IMR-90 (cell line): ENCODE measurements at regions not wholly inside any gene's neighbourhood (a gene's known extent, or its start where the extent isn't known, plus 50 kb on each side); places are given as distances from the start of the nearest gene placed in this dataset.
"Not testable (repeated sequence)": the region's sequence is repeated elsewhere in the genome, so short reads cannot be mapped to it uniquely, and the experiment has no call there.

ENCODE experiments used
- BHLHE40 ChIP-seq: fragments of 150-350 bp; IDR thresholded peaks from 2 replicates; pipeline ENCODE4 v1.6.1; 2016; ENCODE audit warnings: mild to moderate bottlenecking, low read depth, low read length
- CEBPB ChIP-seq: IDR thresholded peaks from 2 replicates; pipeline ENCODE4 v1.6.1; 2012; ENCODE audit warnings: low read depth, low read length, improper control_type of control experiment
- CHD1 ChIP-seq: IDR thresholded peaks from 2 replicates; pipeline ENCODE4 v1.6.1; 2012; ENCODE audit warnings: low read depth, low read length, improper control_type of control experiment
- FOS ChIP-seq: fragments of 150-350 bp; IDR thresholded peaks from 2 replicates; pipeline ENCODE4 v1.6.1; 2016; ENCODE audit warnings: low read depth, low read length
- POLR2A ChIP-seq: IDR thresholded peaks from 2 replicates; pipeline ENCODE4 v1.6.1; 2012; ENCODE audit warnings: mild to moderate bottlenecking, low read depth, low read length
- RAD21 ChIP-seq: IDR thresholded peaks from 2 replicates; pipeline ENCODE4 v1.6.1; 2012; ENCODE audit warnings: low read length, improper control_type of control experiment
- SMC3 ChIP-seq: fragments of 150-350 bp; IDR thresholded peaks from 2 replicates; pipeline ENCODE4 v1.6.1; 2016; ENCODE audit warnings: low read depth, mild to moderate bottlenecking, antibody characterized with exemption, low read length, moderate library complexity
- TF ChIP-seq, protein P1 (sequence below): fragments of 150-350 bp; IDR thresholded peaks from 2 replicates; pipeline ENCODE4 v1.6.1; 2017; ENCODE audit warnings: mild to moderate bottlenecking, antibody characterized with exemption, low read length, low read depth
- TF ChIP-seq, protein P2 (sequence below): conservative IDR thresholded peaks from 2 replicates; pipeline ENCODE4 v1.5.1; 2012; ENCODE audit warnings: mild to moderate bottlenecking, low read depth, low read length, improper control_type of control experiment

DNA sequence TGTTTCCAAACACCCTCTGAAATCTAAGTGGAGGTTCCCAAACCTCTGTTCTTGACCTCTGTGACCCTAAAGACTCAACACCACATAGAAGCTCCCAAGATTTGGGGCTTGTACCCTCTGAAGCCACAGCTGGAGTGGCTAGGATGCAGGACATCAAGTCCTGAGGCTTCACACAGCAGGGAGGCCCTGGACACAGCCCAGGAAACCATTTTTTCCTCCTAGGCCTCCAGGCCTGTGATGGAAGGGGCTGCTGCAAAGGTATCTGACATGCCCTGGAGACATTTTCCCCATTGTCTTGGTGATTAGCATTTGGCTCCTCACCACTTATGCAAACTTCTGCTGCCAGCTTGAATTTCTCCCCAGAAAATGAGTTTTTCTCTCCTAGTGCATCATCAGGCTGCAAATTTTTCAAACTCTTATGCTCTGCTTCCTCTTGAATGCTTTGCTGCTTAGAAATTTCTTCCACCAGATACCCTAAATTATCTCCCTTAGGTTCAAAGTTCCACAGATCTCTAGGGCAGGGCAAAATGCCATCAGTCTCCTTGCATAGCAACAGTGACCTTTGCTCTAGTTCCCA is 200.5 kb upstream of the ARL4C start:
- TF ChIP-seq POLR2A, RAD21, SMC3, CHD1, BHLHE40, CEBPB, FOS: not testable (repeated sequence)
- TF ChIP-seq, protein P1, sequence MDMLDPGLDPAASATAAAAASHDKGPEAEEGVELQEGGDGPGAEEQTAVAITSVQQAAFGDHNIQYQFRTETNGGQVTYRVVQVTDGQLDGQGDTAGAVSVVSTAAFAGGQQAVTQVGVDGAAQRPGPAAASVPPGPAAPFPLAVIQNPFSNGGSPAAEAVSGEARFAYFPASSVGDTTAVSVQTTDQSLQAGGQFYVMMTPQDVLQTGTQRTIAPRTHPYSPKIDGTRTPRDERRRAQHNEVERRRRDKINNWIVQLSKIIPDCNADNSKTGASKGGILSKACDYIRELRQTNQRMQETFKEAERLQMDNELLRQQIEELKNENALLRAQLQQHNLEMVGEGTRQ, result not testable (repeated sequence)
- TF ChIP-seq, protein P2, sequence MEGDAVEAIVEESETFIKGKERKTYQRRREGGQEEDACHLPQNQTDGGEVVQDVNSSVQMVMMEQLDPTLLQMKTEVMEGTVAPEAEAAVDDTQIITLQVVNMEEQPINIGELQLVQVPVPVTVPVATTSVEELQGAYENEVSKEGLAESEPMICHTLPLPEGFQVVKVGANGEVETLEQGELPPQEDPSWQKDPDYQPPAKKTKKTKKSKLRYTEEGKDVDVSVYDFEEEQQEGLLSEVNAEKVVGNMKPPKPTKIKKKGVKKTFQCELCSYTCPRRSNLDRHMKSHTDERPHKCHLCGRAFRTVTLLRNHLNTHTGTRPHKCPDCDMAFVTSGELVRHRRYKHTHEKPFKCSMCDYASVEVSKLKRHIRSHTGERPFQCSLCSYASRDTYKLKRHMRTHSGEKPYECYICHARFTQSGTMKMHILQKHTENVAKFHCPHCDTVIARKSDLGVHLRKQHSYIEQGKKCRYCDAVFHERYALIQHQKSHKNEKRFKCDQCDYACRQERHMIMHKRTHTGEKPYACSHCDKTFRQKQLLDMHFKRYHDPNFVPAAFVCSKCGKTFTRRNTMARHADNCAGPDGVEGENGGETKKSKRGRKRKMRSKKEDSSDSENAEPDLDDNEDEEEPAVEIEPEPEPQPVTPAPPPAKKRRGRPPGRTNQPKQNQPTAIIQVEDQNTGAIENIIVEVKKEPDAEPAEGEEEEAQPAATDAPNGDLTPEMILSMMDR, result not testable (repeated sequence)
